Lower leg skin (tissue), 3 donors: ENCODE measurements at regions not wholly inside any gene's neighbourhood (a gene's known extent, or its start where the extent isn't known, plus 50 kb on each side); places are given as distances from the start of the nearest gene placed in this dataset.

Source experiments
- POLR2A ChIP-seq, 2 donors: fragments of 450-650 bp; IDR thresholded peaks; one replicate each; pipeline ENCODE4 v1.6.1; 2016 to 2017; ENCODE audit warnings: antibody characterized with exemption in 2 of 2, mild to moderate bottlenecking in 1 of 2, moderate library complexity in 1 of 2
- TF ChIP-seq, protein P1 (sequence below), 3 donors: fragments of 450-650 bp; IDR thresholded peaks; one replicate each; pipeline ENCODE4 v1.5.1; 2016; ENCODE audit warnings: antibody characterized with exemption in 3 of 3, mild to moderate bottlenecking in 3 of 3, moderate library complexity in 2 of 3

DNA sequence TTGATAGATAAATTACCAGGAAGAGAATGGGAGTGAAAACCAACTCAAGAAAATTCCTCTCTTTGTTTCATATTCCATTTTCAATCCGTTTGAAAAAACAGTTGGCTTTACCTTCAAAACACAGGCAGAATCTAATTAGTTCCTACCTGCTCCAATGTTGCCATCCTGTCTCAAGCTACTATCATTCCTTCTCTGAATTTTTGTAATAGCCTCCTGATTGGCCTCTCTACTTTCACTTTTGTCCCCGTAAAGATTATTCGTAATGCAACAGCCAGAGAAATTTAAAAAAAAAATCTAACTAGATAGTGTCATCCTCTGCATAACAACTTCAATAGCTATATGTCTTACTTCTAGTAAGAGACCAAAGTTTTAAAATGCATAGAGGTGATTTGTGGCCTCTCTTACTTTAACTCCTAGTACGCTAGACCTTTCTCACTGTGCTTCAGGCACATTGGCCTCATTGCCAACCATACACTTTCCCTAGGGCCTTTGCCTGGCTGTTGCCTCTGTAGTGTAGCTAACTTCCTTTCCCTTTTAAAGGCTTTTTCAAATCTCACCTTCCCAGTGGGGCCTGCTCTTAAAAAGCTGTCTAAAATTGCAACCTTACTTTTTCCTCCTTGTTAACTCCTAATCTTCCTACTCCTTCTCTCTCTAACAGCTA is 311.3 kb upstream of the GRIN3A start:
- TF ChIP-seq, protein P1, sequence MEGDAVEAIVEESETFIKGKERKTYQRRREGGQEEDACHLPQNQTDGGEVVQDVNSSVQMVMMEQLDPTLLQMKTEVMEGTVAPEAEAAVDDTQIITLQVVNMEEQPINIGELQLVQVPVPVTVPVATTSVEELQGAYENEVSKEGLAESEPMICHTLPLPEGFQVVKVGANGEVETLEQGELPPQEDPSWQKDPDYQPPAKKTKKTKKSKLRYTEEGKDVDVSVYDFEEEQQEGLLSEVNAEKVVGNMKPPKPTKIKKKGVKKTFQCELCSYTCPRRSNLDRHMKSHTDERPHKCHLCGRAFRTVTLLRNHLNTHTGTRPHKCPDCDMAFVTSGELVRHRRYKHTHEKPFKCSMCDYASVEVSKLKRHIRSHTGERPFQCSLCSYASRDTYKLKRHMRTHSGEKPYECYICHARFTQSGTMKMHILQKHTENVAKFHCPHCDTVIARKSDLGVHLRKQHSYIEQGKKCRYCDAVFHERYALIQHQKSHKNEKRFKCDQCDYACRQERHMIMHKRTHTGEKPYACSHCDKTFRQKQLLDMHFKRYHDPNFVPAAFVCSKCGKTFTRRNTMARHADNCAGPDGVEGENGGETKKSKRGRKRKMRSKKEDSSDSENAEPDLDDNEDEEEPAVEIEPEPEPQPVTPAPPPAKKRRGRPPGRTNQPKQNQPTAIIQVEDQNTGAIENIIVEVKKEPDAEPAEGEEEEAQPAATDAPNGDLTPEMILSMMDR (IDR thresholded peaks at IDR 0.05), result no peak
- no peak for TF ChIP-seq POLR2A (IDR thresholded peaks at IDR 0.05)
